GM19324 (cell line): ENCODE measurements at regions not wholly inside any gene's neighbourhood (a gene's known extent, or its start where the extent isn't known, plus 50 kb on each side); places are given as distances from the start of the nearest gene placed in this dataset.

ENCODE experiments used
- ATAC-seq: cut with Tn5 transposase; IDR thresholded peaks from one replicate; pipeline ENCODE4 v1.9.1; 2021; ENCODE audit warnings: mild to moderate bottlenecking, moderate library complexity; ENCODE audit not compliant: unreplicated experiment, low FRiP score

DNA sequence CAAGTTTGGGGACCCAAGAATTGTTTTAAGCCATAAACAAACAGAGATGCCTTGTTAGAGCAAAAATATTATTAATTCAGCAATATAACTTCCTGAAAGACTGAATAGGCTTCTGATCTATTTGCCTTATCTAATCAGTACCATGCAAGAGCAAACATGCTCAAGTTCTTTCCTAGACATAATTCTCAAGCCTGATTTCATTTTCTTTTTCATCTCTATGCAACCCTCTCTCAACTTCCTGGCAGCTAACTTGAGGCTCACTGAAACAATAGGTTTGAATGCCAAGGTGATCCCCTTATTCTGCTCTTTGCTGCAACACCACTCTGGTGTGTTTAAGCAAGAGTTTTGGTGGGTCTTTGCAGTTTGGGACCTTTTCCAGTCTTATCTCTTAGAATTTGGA is 230.9 kb upstream of the CD96 start:
- peak; percentile 41 for ATAC-seq

DNA sequence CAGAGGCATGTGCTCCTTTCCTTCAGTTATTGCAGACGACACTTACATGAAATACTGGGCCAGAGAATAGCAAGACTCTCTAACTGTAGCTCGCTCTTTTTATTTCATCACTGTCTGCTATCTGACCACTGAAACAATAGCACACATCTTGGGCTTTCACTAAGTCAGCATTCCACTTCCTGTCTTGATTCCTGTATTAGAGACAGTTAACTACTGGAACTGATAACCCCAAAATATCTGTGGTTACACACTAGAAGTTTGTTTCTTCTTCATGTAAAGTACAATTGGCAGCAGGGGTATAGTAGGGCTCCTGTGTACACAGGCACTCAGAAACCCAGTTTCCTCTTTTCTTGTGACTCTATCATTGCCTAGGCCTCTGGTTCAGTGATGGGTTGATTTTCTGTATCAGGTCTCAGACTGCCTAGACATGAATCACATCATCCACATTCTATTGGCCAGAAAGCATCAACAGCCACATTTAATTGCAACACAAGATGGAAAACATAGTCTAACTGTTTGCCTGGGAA is 230.2 kb upstream of the CD96 start:
- peak; percentile 89 for ATAC-seq

DNA sequence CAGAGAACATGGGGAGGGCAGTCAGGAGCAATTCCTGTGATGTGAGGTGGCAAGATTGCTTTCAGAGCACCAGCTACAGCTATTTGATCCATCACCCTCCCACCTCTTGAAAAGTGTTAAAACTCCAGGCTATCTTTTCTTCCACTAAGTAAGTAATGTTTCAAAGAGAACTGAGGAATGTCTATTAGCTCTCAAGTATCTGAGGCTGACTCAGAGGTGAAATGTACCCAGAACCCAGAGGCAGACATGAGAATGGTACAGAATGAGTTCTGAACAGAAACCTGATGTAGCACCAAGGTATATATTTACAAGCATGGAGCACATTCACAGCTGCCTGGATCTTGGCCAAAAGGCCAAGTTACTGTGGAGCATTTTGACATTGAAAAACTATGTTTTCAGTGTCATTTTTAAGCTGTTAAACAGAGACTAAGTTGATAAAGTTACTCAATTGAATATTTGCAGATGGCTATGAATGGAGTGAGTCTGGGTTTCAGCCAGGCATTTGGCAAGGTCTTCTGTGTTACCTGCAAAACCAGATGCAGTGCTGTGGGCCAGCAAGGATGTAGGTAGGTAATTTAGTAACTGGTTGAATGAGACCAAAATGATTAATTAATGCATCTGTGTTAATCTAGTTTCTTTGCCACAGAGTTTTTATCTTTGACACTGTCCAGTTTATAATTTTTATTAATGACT is 227.7 kb upstream of the CD96 start:
- no peak for ATAC-seq

DNA sequence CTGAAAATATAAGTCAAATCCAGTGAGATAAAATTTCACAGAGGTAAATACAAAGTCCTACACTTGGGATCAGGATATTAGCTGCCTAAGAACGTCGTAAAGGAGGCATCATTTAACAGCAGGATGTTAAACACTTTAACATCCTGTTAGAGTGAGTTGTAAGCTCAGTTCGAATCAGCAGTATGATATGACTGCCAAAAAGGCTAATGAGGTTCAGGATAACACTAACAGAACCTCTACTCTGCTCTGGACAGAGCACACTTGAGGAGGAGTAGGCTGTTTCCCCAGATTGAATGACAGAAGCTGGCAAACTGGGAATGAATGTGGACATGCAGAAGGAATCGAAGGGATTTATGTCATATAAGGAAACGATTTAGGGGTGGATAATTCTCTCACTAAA is 227.1 kb upstream of the CD96 start:
- no peak for ATAC-seq

DNA sequence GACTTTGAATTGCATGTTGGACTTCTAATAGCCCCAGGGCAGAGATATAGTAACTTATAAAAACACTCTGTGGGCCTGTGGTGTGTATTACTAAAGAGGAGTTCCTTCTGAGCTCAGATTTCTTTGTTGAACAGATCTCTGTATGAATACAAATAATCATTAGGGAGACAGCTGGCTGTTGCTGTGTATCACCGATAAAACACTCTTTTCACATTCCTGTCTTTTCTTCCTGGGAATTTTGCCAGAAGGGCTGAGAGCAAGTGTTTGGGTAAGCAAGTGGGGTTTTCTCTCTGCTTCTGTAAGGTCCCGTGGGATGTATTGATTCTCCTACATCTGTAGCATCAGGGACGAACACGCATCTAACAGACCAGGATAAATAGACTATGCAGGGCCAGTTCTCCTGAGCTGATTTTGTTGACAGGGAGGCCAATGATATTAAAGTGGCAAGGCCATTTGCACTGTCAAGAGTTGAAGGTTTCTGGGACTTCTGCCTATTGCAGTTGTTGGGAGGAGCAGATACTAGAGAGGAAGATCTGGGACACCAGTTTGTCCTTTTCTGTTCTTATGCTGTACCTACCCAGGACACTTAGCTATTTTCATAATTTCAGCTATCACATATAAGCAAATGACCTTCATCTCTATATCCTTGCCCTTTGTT is 225.9 kb upstream of the CD96 start:
- no peak for ATAC-seq

DNA sequence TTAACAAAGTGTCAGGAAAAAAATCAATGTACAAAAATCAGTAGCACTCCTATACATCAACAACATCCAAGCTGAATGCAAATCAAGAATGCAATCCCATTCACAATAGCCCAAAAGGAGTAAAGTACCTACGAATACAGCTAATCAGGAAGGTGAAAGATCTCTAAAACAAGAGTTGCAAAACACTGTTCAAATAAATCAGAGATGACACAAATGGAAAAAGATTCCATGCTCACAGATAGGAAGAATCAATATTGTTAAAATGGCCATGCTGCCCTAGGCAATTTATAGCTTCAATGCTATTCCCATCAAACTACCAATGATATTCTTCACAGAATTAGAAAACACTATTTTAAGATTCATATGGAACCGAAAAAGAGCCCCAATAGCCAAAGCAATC is 223.7 kb upstream of the CD96 start:
- ATAC-seq: no peak

DNA sequence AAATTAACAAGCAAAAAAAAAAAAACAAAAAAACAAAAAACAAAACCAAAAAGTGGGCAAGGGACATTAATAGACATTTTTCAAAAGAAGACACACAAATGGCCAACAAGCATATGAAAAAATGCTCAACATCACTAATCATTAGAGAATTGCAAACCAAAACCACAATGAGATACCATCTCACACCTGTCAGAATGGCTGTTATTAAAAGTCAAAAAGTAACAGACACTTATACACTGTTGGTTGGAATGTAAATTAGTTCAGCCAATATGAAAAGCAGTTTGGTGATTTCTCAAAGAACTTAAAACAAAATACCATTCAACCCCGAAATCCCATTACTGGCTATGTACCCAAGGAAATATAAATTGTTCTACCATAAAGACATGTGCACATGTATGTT is 222.4 kb upstream of the CD96 start:
- no peak for ATAC-seq

DNA sequence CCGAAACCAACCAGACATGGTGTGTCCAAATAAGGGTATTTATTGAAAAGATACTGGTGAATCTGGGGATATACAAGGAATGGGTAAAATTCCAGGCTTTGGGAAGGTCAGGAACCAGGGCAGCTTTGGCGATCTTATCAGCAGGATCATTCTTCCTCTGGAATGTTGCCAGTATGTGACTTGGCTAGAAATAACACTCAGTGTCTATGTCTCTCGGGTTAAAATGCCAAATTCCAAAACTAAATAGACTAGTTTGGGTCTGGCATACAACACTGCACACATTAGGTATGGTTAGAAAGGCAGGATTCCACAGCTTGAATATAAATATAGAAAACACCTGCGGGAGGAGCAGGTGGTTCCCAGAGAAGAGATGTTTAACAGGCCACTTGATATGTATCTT is 220.2 kb upstream of the CD96 start:
- no peak for ATAC-seq

DNA sequence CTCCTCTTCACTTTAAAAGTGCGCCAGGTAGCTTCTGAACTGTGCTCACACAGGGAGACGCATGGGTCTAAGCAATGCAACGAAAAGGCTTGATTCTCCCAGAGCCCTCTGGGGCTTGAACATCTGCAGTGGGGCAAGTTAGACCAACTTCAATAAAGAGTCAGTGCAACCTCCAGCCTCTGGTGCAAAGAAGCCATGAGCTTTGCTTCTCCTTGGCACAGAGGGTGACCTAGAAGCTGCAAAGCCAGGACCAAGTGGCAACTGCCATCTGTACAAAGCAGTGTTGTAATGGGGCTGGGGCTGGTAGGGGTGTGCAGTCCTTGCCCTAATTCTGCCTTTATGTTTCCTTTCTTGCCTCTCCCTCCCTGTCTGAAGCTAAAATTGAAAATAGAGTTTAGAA is 219.0 kb upstream of the CD96 start:
- ATAC-seq: no peak

DNA sequence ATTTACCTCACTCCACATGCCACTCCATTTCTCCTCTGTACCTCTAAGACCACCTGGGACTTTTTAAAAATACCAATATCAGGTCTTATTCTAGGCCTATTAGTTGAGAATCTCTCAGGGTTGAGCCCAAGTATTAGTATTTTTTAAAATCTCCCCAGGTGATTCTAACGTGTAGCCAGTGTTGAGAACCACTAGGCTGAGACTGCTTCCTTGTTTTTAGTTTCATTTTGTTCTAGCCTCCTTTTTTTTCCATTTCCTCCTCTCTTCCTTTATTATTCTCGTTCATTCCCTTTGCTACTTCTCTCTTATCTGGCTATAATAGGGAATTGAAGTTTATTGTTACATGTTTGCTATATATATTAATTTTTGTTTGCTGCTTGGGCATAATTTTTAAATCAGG is 217.8 kb upstream of the CD96 start:
- ATAC-seq: no peak

DNA sequence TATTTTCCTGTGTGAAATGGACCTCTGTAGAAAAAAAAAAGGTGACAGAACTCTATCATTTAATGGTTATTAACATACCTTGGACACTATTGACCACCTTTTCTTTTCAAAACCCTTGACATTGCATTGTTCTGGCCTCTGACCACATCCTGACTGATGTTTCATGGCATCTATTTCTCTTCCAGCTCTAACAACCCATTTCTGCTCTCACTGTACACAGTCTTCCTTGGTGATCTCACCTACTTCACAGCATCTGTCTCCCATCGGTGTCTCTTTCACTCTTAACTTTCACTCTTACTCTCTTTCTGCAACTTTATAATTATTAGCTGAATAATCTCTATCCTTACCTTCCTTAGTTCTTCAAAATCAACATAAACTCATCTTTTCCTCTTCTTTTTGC is 217.4 kb upstream of the CD96 start:
- ATAC-seq: no peak

DNA sequence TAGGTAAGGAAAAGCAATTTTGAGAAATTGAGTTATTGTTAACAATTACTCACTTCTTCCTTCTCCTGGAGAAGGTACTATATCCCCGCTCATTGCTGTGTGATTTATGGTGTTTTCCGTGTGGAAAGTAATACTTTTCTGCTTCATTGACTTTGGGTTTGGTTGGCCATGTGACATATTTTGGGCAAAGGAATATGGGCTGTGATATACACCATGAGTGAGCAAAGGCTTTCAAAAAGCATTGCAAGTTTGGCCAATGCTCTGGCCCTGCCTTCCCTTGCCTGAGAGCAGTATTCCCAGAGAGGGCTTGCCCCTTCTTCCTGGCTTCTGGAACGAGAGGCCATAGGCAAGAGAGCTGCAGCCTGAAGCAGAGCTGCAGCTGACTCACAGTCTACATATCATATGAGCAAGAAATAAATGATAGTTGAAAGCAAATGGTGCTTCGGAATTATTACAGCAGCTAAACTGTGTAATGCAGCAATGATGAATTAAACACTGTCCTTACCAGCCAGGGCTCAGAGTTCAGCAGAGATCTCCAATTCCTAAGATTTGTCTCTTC is 216.8 kb upstream of the CD96 start:
- no peak for ATAC-seq

DNA sequence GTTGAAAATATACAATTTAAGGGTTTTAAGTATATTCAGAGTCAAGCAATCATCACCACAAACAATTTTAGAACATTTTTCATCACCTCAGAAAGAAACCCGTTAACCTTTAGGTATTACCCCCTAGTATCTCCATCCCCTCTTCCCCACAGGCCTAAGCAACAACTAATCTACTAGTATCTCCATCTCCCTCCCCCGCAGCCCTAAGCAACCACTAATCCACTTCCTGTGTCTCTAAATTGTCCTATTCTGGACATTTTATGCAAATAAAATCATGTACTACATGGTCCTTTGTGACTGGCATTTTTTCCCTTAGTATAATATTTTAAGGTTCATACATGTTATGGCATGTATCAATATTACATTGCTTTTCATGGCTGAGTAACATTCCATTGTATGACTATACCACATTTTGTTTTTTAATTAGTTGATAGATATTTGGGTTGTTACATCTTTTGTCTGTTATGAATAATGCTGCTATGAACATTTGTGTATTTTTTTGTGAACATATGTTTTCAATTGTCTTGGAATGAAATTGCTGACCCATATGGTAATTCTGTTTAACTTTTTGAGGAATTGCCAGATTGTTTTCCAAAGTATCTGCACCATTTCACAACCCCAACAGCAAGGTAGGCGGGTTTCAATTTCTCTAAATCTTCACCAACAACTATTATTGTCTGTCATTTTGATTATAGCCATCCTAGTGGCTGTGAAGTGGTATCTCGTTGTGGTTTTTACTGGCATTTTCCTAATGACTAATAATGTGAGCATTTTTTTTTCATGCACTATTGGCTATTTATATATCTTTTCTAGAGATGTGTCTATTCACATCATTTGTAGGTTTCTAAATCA is 215.6 kb upstream of the CD96 start:
- no peak for ATAC-seq

DNA sequence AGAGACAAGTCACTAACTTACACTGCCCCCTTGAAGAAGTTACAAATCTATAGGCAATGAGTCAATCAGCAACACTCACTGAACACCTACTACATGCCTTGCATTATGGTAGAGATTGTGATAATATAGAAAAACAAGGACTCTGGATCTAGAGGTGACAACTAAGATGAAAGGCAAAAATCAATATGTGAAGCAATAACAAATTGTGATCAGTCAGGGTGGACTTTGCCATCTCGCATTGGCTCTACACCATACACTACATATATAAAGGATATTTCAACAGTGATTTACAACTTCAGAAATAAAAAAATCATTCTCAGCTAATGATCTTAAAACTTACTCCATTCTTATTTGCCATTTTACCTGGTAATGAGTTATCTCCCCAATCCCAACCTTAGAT is 210.7 kb upstream of the CD96 start:
- ATAC-seq: no peak

DNA sequence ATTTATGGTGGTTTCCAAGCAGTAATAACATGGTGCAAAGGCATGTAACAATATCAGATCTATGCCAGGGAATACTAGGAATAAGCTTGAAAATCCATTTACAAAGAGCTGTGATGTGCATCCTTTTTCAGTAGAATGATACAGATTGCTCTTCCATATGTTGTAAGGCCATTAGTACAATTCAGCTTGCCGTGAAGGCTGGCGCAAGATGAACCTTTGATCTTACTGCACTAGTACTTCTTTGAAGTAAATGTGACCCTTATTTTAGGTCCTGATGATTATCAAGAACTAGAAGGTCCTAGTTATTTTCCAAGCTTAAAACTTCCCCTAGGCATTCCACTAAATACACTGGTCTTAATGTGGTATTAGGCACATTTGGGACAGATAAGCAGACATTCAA is 210.1 kb upstream of the CD96 start:
- no peak for ATAC-seq

DNA sequence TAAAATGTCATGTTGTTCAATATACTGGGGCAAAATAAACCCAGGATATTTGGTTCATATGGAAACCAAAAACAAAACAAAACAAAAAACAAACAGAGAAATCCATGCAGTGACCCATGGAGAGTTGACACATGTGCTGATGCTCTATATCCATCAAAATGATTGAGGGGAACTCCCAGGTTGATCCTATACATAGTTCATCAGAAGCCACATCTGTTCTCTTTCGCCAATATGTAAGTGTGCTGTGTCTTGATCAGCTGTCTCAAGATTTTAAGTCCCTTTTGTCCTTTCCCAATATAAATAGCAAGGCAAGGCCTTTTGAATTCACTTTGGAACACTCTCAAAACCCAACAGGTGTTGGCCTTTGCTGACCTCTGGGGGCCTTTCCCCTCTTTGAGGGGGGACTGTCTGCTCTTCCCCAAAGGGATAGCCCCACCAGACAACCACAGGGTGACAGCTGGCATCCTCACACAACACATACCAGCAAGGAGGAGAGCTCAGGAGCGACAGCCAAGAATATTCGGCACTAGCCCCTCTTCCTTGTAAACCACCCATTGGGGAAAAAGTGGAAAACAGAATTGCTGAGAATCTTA is 209.4 kb upstream of the CD96 start:
- no peak for ATAC-seq

DNA sequence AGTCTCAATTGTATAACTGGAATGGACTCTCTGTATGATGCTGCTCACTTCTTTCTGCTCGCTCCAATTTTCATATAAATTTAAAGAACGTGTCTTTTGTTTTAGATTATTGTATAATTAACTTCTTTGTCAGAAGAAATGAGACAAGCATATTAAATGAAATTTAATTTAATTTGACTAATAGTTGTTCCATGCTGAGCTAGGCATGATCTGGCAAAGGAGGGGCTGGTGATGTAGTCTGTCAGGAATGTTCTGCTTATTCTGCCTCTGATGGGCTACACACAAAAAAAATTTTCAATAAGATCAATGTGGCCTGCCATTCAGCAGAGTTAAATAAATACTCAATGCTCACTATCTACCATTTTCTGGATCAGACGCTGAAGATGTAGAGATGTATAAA is 208.4 kb upstream of the CD96 start:
- no peak for ATAC-seq

DNA sequence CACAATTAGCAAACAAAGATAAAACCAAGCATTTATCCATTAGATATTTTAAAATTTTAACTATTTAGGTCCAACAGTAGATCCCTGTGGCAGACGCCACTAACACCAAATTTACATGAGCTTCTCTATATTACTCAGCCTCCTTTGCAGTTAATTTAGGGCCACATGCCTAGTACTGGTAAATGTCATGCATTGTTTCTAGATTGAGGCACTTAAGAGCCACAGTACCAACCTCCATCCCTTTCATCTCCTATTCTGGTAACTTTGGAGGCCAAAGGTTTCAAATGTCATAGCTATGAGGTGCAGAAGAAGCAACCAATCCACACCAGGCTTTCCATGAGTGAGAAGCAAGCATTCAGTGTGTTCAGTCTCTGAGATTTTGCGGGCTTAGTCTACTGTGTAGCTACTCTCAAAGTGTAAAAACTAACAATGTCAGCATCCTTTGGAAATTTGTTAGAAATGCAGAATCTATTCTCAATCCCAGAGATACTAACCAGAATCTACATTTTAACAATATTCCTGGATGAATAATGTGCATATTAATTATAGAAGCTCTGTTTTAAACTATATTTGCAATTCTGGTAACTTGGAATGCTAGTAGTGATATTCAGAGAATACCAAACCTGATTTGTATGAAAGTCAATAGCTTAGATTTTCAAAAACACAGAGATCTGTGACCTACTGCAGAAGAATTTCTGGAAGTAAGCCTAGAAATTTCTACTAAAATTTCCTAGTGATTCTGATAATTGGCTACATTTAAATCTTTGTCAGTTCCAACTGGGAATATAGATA is 206.3 kb upstream of the CD96 start:
- ATAC-seq: no peak

DNA sequence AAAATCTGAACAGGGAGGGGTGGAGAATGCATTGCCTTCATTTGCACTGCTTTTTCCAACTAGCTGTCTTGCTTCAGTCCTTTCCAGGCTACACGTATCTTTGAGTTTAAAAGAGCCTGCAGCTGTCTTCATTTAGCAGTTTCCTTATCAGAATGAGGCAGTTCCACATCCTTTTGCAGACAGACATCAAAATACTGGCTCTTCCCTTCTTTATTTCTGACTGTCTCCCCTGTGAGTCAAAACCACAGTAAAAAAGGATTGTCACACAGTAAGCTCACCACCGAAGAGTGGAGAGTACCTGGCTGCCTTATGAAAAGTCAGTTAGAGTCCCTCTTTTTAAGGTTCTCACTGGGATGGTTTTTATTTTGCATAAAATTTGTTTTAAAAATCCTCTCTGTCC is 205.5 kb upstream of the CD96 start:
- no peak for ATAC-seq
